ENCODE measurements at regions not wholly inside any gene's neighbourhood (a gene's known extent, or its start where the extent isn't known, plus 50 kb on each side); places are given as distances from the start of the nearest gene placed in this dataset.

DNA sequence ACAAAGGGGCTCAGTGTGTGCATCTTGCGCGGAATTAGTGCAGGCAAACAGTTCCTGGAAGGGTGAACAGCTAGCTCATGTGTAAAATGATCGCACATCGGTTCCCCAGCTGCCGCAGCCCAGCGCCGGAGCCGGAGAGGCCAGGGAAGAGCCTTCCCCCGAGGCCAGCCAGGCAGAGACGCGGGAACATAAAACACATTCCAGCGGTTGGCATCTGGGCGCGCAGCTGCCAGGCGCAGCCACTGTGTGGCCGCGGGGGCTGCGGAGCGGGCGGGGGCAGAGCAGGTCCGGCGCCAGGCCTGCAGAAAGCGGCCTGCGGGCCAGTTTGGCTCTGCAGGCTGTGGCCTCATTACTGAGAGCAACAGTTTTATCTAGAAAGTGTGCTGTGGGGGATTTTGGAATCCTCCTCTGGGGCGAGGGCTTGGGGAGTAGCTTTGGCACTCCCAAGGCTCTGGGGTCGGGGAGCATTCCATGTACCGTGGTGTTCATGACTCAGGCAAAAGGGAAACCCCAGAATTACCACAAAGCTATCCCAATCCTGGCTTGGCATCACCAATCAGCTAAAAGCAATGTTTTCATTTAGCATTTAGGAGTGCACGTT, 74.3 kb downstream of the SAMD9 start:
- no peak for TF ChIP-seq ZNF558 (tag by site-specific recombination; IDR thresholded peaks at IDR 0.05)
- TF ChIP-seq, protein P1, sequence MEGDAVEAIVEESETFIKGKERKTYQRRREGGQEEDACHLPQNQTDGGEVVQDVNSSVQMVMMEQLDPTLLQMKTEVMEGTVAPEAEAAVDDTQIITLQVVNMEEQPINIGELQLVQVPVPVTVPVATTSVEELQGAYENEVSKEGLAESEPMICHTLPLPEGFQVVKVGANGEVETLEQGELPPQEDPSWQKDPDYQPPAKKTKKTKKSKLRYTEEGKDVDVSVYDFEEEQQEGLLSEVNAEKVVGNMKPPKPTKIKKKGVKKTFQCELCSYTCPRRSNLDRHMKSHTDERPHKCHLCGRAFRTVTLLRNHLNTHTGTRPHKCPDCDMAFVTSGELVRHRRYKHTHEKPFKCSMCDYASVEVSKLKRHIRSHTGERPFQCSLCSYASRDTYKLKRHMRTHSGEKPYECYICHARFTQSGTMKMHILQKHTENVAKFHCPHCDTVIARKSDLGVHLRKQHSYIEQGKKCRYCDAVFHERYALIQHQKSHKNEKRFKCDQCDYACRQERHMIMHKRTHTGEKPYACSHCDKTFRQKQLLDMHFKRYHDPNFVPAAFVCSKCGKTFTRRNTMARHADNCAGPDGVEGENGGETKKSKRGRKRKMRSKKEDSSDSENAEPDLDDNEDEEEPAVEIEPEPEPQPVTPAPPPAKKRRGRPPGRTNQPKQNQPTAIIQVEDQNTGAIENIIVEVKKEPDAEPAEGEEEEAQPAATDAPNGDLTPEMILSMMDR (tag by site-specific recombination; IDR thresholded peaks at IDR 0.05) = no peak
- no peak for TF ChIP-seq ZBTB17 (tag by site-specific recombination; IDR thresholded peaks at IDR 0.05)
- TF ChIP-seq ZNF274 (IDR thresholded peaks at IDR 0.05; ENCODE audit: low read length) = no peak
- TF ChIP-seq ZNF274 (tag by site-specific recombination; IDR thresholded peaks at IDR 0.05; ENCODE audit: borderline replicate concordance) = no peak
- no peak for TF ChIP-seq HOXA7 (CRISPR knock-in tag; IDR thresholded peaks at IDR 0.05; ENCODE audit: borderline replicate concordance)
- TF ChIP-seq, protein P2, sequence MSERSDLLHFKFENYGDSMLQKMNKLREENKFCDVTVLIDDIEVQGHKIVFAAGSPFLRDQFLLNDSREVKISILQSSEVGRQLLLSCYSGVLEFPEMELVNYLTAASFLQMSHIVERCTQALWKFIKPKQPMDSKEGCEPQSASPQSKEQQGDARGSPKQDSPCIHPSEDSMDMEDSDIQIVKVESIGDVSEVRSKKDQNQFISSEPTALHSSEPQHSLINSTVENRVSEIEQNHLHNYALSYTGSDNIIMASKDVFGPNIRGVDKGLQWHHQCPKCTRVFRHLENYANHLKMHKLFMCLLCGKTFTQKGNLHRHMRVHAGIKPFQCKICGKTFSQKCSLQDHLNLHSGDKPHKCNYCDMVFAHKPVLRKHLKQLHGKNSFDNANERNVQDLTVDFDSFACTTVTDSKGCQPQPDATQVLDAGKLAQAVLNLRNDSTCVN (tag by site-specific recombination; optimal IDR thresholded peaks at IDR 0.05) = no peak
- TF ChIP-seq MZF1 (tag by site-specific recombination; IDR thresholded peaks at IDR 0.05; ENCODE audit: borderline replicate concordance) = no peak
- TF ChIP-seq, protein P3, sequence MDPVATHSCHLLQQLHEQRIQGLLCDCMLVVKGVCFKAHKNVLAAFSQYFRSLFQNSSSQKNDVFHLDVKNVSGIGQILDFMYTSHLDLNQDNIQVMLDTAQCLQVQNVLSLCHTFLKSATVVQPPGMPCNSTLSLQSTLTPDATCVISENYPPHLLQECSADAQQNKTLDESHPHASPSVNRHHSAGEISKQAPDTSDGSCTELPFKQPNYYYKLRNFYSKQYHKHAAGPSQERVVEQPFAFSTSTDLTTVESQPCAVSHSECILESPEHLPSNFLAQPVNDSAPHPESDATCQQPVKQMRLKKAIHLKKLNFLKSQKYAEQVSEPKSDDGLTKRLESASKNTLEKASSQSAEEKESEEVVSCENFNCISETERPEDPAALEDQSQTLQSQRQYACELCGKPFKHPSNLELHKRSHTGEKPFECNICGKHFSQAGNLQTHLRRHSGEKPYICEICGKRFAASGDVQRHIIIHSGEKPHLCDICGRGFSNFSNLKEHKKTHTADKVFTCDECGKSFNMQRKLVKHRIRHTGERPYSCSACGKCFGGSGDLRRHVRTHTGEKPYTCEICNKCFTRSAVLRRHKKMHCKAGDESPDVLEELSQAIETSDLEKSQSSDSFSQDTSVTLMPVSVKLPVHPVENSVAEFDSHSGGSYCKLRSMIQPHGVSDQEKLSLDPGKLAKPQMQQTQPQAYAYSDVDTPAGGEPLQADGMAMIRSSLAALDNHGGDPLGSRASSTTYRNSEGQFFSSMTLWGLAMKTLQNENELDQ (tag by site-specific recombination; IDR thresholded peaks at IDR 0.05; ENCODE audit: low read depth) = no peak
